Ishikawa (cell line): ENCODE measurements at regions not wholly inside any gene's neighbourhood (a gene's known extent, or its start where the extent isn't known, plus 50 kb on each side); places are given as distances from the start of the nearest gene placed in this dataset.

Source experiments
- CEBPB ChIP-seq: IDR thresholded peaks from 2 replicates; pipeline ENCODE4 v1.6.1; 2012
- CREB1 ChIP-seq: IDR thresholded peaks from 2 replicates; pipeline ENCODE4 v1.6.1; 2012; ENCODE audit warnings: low read depth
- EGR1 ChIP-seq: IDR thresholded peaks from 2 replicates; pipeline ENCODE4 v1.6.1; 2012
- EP300 ChIP-seq: IDR thresholded peaks from 2 replicates; pipeline ENCODE4 v1.6.1; 2012; ENCODE audit warnings: borderline replicate concordance
- FOXM1 ChIP-seq: IDR thresholded peaks from 2 replicates; pipeline ENCODE4 v1.6.1; 2012; ENCODE audit warnings: low read depth, borderline replicate concordance
- MAX ChIP-seq: IDR thresholded peaks from 2 replicates; pipeline ENCODE4 v1.6.1; 2012
- NFIC ChIP-seq: IDR thresholded peaks from 2 replicates; pipeline ENCODE4 v1.6.1; 2012
- RAD21 ChIP-seq: IDR thresholded peaks from 2 replicates; pipeline ENCODE4 v1.6.1; 2012; ENCODE audit warnings: low read depth
- REST ChIP-seq: IDR thresholded peaks from 2 replicates; pipeline ENCODE4 v1.6.1; 2012; ENCODE audit warnings: low read depth, mild to moderate bottlenecking
- TAF1 ChIP-seq: IDR thresholded peaks from 2 replicates; pipeline ENCODE4 v1.6.1; 2012; ENCODE audit warnings: low read depth, mild to moderate bottlenecking
- TCF12 ChIP-seq: IDR thresholded peaks from 2 replicates; pipeline ENCODE4 v1.6.1; 2012; ENCODE audit warnings: low read depth
- TEAD4 ChIP-seq: IDR thresholded peaks from 2 replicates; pipeline ENCODE4 v1.6.1; 2012
- USF1 ChIP-seq: IDR thresholded peaks from 2 replicates; pipeline ENCODE4 v1.6.1; 2012
- YY1 ChIP-seq: IDR thresholded peaks from 2 replicates; pipeline ENCODE4 v1.6.1; 2012; ENCODE audit warnings: low read depth
- ZBTB7A ChIP-seq: IDR thresholded peaks from 2 replicates; pipeline ENCODE4 v1.6.1; 2012; ENCODE audit warnings: low read depth

- no peak for TF ChIP-seq CEBPB
- no peak for TF ChIP-seq CREB1
- no peak for TF ChIP-seq TAF1
- no peak for TF ChIP-seq YY1
- no peak for TF ChIP-seq FOXM1
- no peak for TF ChIP-seq RAD21
- TF ChIP-seq REST: no peak
- TF ChIP-seq TCF12: no peak
- TF ChIP-seq TEAD4: no peak
Observed at GRCh38 chr13:21924958-21925357, 254.1 kb downstream of the FGF9 start.

GRCh38 chr13:21925720-21926119 lies 254.8 kb downstream of the FGF9 start:
- no peak for TF ChIP-seq EGR1
- no peak for TF ChIP-seq TAF1
- TF ChIP-seq CREB1: no peak
- no peak for TF ChIP-seq FOXM1
- TF ChIP-seq EP300: no peak
- no peak for TF ChIP-seq USF1
- TF ChIP-seq YY1: no peak

GRCh38 chr13:21929400-21929799 lies 258.5 kb downstream of the FGF9 start:
- TF ChIP-seq CEBPB (no peak), ZBTB7A (no peak), MAX (no peak)

- TF ChIP-seq YY1 (no peak), EP300 (no peak), CREB1 (no peak), TAF1 (no peak), TCF12 (no peak), FOXM1 (no peak), USF1 (no peak), TEAD4 (no peak), ZBTB7A (no peak), CEBPB (no peak), REST (no peak), EGR1 (no peak)
Observed at GRCh38 chr13:21930536-21930935, 259.7 kb downstream of the FGF9 start.

GRCh38 chr13:21932578-21932977 lies 261.7 kb downstream of the FGF9 start:
- TF ChIP-seq YY1 (no peak), CEBPB (peak; percentile 69), TCF12 (no peak), TEAD4 (no peak)

GRCh38 chr13:21932996-21933395 lies 262.1 kb downstream of the FGF9 start:
- TF ChIP-seq MAX (no peak), ZBTB7A (no peak), RAD21 (no peak), CREB1 (no peak), USF1 (no peak), EGR1 (no peak), TEAD4 (no peak), TCF12 (no peak), TAF1 (no peak), YY1 (no peak), REST (no peak), CEBPB (no peak), FOXM1 (no peak), NFIC (no peak)
